ENCODE measurements at regions not wholly inside any gene's neighbourhood (a gene's known extent, or its start where the extent isn't known, plus 50 kb on each side); places are given as distances from the start of the nearest gene placed in this dataset.
"Not testable (repeated sequence)": the region's sequence is repeated elsewhere in the genome, so short reads cannot be mapped to it uniquely, and the experiment has no call there.

DNA sequence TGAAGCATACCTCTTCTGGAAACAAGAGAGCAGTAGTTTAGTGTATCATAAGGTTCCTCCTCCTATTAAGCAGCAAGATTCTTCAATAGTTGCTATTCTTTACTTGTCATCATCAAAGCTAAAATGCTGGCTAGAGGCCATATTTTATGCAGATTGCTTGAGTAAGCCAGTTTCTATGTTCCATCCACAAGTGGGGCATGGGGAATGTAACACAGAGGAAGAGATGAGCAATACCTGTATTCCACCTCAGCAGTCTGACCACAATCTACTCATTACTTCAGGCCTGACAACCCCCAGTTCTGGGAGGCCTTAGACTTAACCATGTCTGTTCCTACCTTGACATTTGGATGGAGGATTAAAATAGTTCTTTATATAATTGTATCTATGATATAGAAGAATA, 423.6 kb downstream of the BTG1 start:
- Histone ChIP-seq H3K9me3 (no peaks in the 10 kb centered on the region), H3K36me3 (no peaks in the 10 kb centered on the region), H3K27ac (no peak overlapping the region), H3K4me3 (no peak overlapping the region), H3K4me1 (no peaks in the 10 kb centered on the region), H3K27me3 (no peaks in the 10 kb centered on the region)
- TF ChIP-seq POLR2AphosphoS5 (IDR thresholded peaks at IDR 0.05) (no peak), POLR2A (IDR thresholded peaks at IDR 0.05) (no peak), EP300 (IDR thresholded peaks at IDR 0.05) (no peak)
- TF ChIP-seq, protein P1, sequence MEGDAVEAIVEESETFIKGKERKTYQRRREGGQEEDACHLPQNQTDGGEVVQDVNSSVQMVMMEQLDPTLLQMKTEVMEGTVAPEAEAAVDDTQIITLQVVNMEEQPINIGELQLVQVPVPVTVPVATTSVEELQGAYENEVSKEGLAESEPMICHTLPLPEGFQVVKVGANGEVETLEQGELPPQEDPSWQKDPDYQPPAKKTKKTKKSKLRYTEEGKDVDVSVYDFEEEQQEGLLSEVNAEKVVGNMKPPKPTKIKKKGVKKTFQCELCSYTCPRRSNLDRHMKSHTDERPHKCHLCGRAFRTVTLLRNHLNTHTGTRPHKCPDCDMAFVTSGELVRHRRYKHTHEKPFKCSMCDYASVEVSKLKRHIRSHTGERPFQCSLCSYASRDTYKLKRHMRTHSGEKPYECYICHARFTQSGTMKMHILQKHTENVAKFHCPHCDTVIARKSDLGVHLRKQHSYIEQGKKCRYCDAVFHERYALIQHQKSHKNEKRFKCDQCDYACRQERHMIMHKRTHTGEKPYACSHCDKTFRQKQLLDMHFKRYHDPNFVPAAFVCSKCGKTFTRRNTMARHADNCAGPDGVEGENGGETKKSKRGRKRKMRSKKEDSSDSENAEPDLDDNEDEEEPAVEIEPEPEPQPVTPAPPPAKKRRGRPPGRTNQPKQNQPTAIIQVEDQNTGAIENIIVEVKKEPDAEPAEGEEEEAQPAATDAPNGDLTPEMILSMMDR (IDR thresholded peaks at IDR 0.05): no peak
- no peak for ATAC-seq (ENCODE audit: low FRiP score in 2 of 2)
- DNase-seq: no peak

DNA sequence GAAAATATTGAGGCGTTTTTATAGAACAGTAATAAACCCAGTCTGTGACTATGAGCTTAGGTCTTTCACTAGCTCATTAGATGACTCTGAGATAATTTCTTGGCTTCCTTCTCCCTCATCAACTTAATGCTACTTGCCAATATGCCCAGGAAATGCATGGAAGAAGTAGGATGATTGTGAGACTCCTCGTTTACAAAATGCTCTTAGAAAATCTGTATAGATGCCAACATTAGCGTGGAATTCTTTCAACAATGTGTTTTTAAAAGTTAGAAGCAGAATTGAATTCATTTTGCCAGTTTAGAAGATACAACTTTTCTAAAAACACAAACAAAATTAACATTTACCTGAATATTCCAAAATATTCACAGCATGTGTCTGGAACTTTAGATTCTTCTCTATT, 424.6 kb downstream of the BTG1 start:
- H3K27ac ChIP-seq: no peak overlapping the region
- no peak for ATAC-seq (ENCODE audit: low FRiP score in 2 of 2)
- whole genome bisulfite sequencing, 2 donors: 45 to 56% methylated on average over 3 of the region's 3 CpGs
- H3K4me3 ChIP-seq: no peak overlapping the region
- H3K36me3 ChIP-seq: no peaks in the 10 kb centered on the region
- H3K9me3 ChIP-seq: no peaks in the 10 kb centered on the region
- H3K4me1 ChIP-seq: no peaks in the 10 kb centered on the region
- H3K27me3 ChIP-seq: no peaks in the 10 kb centered on the region
- DNase-seq: no peak
- TF ChIP-seq EP300 (IDR thresholded peaks at IDR 0.05): no peak
- TF ChIP-seq POLR2A (IDR thresholded peaks at IDR 0.05): no peak
- TF ChIP-seq POLR2AphosphoS5 (IDR thresholded peaks at IDR 0.05): no peak
- TF ChIP-seq, protein P1 (IDR thresholded peaks at IDR 0.05): no peak

DNA sequence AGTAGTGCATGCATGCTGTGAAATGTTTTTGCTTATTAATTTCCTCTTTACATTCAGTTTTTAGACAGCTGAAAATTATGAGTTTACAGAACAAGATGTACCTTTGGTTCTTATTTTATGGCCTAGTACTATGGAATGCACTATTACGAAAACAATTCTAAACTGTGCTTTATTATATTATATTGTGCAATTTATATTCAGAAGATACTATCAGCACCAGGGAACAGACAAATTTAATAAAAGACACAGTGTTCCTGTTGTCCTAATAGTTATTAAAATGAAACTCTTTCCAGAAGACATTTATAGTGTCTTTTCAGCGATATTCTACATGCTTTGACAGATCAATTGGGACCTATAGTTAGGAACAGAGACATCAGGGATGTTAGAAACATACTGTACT, 427.3 kb downstream of the BTG1 start:
- ATAC-seq (ENCODE audit: low FRiP score in 2 of 2) (no peak), DNase-seq (no peak)
- H3K4me1 ChIP-seq: no peaks in the 10 kb centered on the region
- H3K36me3 ChIP-seq: no peaks in the 10 kb centered on the region
- no peaks in the 10 kb centered on the region for H3K27me3 ChIP-seq
- no peaks in the 10 kb centered on the region for H3K9me3 ChIP-seq
- WGBS, 2 donors: 89 to 93% methylated on average over 2 of the region's 2 CpGs
- TF ChIP-seq POLR2AphosphoS5 (IDR thresholded peaks at IDR 0.05) (no peak), EP300 (IDR thresholded peaks at IDR 0.05) (no peak), POLR2A (IDR thresholded peaks at IDR 0.05) (no peak)
- TF ChIP-seq, protein P1 (IDR thresholded peaks at IDR 0.05): no peak
- H3K4me3 ChIP-seq: no peak overlapping the region
- H3K27ac ChIP-seq: no peak overlapping the region

DNA sequence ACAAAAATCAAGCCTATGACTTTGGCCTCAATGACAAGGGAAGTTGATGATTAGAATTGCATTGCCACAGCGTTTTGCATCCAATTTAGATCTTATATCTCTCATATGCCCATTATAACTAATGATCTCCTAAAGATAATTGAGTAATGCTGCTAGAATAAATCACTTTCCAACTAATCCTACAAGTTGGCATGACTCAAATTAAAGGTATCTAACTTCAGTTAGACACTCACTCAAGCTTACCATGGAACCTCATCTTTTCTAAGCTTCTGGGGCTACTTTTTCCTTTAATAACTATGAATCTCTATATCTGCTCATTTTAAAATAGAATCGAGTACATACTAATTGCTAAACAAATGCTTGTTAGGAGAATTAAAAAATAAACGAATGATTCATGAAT, 427.8 kb downstream of the BTG1 start:
- DNase-seq: no peak
- 83 to 86% methylated on average over 3 of the region's 3 CpGs for WGBS, 2 donors
- no peak for TF ChIP-seq POLR2AphosphoS5 (IDR thresholded peaks at IDR 0.05)
- no peak for TF ChIP-seq EP300 (IDR thresholded peaks at IDR 0.05)
- TF ChIP-seq, protein P1 (IDR thresholded peaks at IDR 0.05): no peak
- TF ChIP-seq POLR2A (IDR thresholded peaks at IDR 0.05): no peak
- Histone ChIP-seq H3K27me3 (no peaks in the 10 kb centered on the region), H3K4me1 (no peaks in the 10 kb centered on the region), H3K9me3 (no peaks in the 10 kb centered on the region), H3K36me3 (no peaks in the 10 kb centered on the region), H3K27ac (no peak overlapping the region), H3K4me3 (no peak overlapping the region)
- ATAC-seq (ENCODE audit: low FRiP score in 2 of 2): no peak

DNA sequence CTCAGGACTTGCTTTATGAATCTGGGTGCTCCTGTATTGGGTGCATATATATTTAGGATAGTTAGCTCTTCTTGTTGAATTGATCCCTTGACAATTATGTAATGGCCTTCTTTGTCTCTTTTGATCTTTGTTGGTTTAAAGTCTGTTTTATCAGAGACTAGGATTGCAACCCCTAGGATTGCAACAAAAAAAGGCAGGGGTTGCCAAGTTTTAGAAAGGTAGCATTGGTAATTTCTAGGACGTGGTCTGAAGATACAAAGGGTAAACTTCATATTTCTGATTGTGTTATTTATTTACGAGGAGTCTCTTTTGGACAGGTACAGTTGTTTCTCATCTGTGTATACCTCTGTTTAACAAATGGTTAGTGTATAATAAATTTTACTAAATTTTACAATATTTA, 433.7 kb downstream of the BTG1 start:
- DNase-seq; ATAC-seq (ENCODE audit: low FRiP score in 2 of 2); H3K9me3 ChIP-seq; H3K27ac ChIP-seq; H3K27me3 ChIP-seq; H3K4me1 ChIP-seq; H3K36me3 ChIP-seq; H3K4me3 ChIP-seq: not testable (repeated sequence)
- WGBS, 2 donors: 89 to 95% methylated on average over 2 of the region's 2 CpGs
